Neural progenitor cell (in vitro differentiated cells): ENCODE measurements at regions not wholly inside any gene's neighbourhood (a gene's known extent, or its start where the extent isn't known, plus 50 kb on each side); places are given as distances from the start of the nearest gene placed in this dataset.
A peak's percentile ranks its signal among the peaks of the same experiment; 100 is the strongest.

Experiments
- DNase-seq: peaks from one replicate; pipeline ENCODE4 v3.0.0-alpha.2; 2016; ENCODE audit warnings: low spot score
- H2AFZ ChIP-seq: fragments of 200-600 bp; sonication (generic); replicated peaks from 2 replicates; pipeline ENCODE4 v1.6.1; 2016; ENCODE audit warnings: antibody characterized with exemption
- H3F3A ChIP-seq: fragments of 200-600 bp; sonication (generic); 2 replicates; pipeline ENCODE4 v1.6.1; 2016; ENCODE audit warnings: antibody characterized with exemption, low read depth
- H3K27ac ChIP-seq: fragments of 200-600 bp; sonication (generic); 2 replicates; pipeline ENCODE4 v1.5.1; 2016; ENCODE audit warnings: mild to moderate bottlenecking
- H3K27me3 ChIP-seq: fragments of 200-600 bp; sonication (generic); 2 replicates; pipeline ENCODE4 v1.6.1; 2016; ENCODE audit warnings: mild to moderate bottlenecking, moderate library complexity
- H3K36me3 ChIP-seq: fragments of 200-600 bp; sonication (generic); 2 replicates; pipeline ENCODE4 v1.5.1; 2016
- H3K4me1 ChIP-seq: fragments of 200-600 bp; sonication (generic); 2 replicates; pipeline ENCODE4 v1.6.1; 2016; ENCODE audit warnings: mixed run types
- H3K4me2 ChIP-seq: fragments of 200-600 bp; sonication (generic); 2 replicates; pipeline ENCODE4 v1.6.1; 2016
- H3K4me3 ChIP-seq: fragments of 200-600 bp; sonication (generic); 2 replicates; pipeline ENCODE4 v1.5.1; 2016
- H3K79me2 ChIP-seq: fragments of 200-600 bp; sonication (generic); 2 replicates; pipeline ENCODE4 v1.6.1; 2016; ENCODE audit warnings: low read depth
- H3K9ac ChIP-seq: fragments of 200-600 bp; sonication (generic); 2 replicates; pipeline ENCODE4 v1.6.1; 2016
- H3K9me3 ChIP-seq: fragments of 200-600 bp; sonication (generic); 2 replicates; pipeline ENCODE4 v1.5.1; 2016; ENCODE audit warnings: low read depth
- H4K20me1 ChIP-seq: fragments of 200-600 bp; sonication (generic); 2 replicates; pipeline ENCODE4 v1.6.1; 2016; ENCODE audit warnings: low read depth
- H3K27ac Mint-ChIP-seq: 3 replicates; pipeline ENCODE4 v1.8.0; 2021; ENCODE audit warnings: mixed read lengths
- H3K27me3 Mint-ChIP-seq: 2 replicates; pipeline ENCODE4 v1.8.0; 2022; ENCODE audit warnings: low read depth, mild to moderate bottlenecking, inconsistent platforms, moderate library complexity, mixed read lengths; ENCODE audit not compliant: insufficient read depth
- H3K36me3 Mint-ChIP-seq: 3 replicates; pipeline ENCODE4 v1.8.0; 2021; ENCODE audit warnings: mixed read lengths
- H3K4me1 Mint-ChIP-seq: 3 replicates; pipeline ENCODE4 v1.8.0; 2021; ENCODE audit warnings: mixed read lengths
- H3K4me3 Mint-ChIP-seq: 3 replicates; pipeline ENCODE4 v1.8.0; 2021; ENCODE audit warnings: mild to moderate bottlenecking, moderate library complexity, mixed read lengths
- H3K9me3 Mint-ChIP-seq: 3 replicates; pipeline ENCODE4 v1.8.0; 2020; ENCODE audit warnings: mixed read lengths
- CTCF ChIP-seq: fragments of 200-600 bp; sonication (generic); IDR thresholded peaks from 2 replicates; pipeline ENCODE4 v1.5.1; 2017; ENCODE audit warnings: antibody characterized with exemption, mild to moderate bottlenecking
- EZH2 ChIP-seq: fragments of 200-600 bp; sonication (generic); IDR thresholded peaks from 2 replicates; pipeline ENCODE4 v1.6.1; 2017; ENCODE audit warnings: antibody characterized with exemption, mild to moderate bottlenecking, moderate library complexity
- EZH2phosphoT487 ChIP-seq: fragments of 200-600 bp; sonication (generic); IDR thresholded peaks from 2 replicates; pipeline ENCODE4 v1.6.1; 2017; ENCODE audit warnings: antibody characterized with exemption

- Mint-ChIP-seq H3K4me3 (no peak overlapping the region), H3K27ac (peak overlapping the region; percentile 66), H3K27me3 (peaks cover 8% of the 10 kb centered on the region), H3K9me3 (no peaks in the 10 kb centered on the region), H3K36me3 (no peaks in the 10 kb centered on the region), H3K4me1 (peaks cover 37% of the 10 kb centered on the region)
- H3F3A ChIP-seq = no peaks in the 10 kb centered on the region
- no peak overlapping the region for H3K27ac ChIP-seq
- H3K79me2 ChIP-seq = no peaks in the 10 kb centered on the region
- no peak overlapping the region for H3K9ac ChIP-seq
- TF ChIP-seq CTCF (no peak), EZH2 (no peak), EZH2phosphoT487 (no peak)
- no peaks in the 10 kb centered on the region for H3K9me3 ChIP-seq
- peaks cover 7% of the 10 kb centered on the region for H3K4me1 ChIP-seq
- no peak overlapping the region for H3K4me3 ChIP-seq
- H3K36me3 ChIP-seq = no peaks in the 10 kb centered on the region
- no peak overlapping the region for H2AFZ ChIP-seq
- H3K27me3 ChIP-seq = peaks cover 41% of the 10 kb centered on the region
- no peak overlapping the region for H3K4me2 ChIP-seq
- no peaks in the 10 kb centered on the region for H4K20me1 ChIP-seq
- no peak for DNase-seq
Measured at GRCh38 chr14:101071493-101071906, 168.0 kb upstream of the RTL1 start.

DNA sequence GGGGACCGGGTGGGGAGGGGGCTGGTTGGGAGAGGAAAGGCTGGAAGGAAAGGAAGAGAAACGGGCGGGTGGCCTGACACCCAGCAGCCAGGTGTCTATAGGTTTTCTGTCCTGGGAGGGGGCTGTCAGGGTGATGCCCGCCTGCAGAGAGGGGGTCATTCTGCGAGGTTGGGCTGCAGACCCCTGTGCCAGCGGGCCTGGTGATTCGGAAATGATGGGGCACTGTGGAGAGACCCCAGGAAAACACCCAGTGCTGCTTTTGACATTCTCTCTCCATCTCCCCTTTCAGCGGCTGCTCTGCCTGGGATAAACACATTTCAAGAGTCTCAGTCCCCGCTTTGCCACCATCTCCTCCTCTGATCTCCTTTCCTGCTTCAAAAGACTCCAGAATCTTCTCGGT is 168.5 kb upstream of the RTL1 start:
- Histone ChIP-seq H3F3A (no peaks in the 10 kb centered on the region), H2AFZ (no peak overlapping the region), H3K27me3 (peaks cover 46% of the 10 kb centered on the region), H3K4me2 (no peak overlapping the region), H3K27ac (no peak overlapping the region), H3K9ac (no peak overlapping the region), H3K9me3 (no peaks in the 10 kb centered on the region), H3K4me3 (no peak overlapping the region), H4K20me1 (no peaks in the 10 kb centered on the region), H3K36me3 (no peaks in the 10 kb centered on the region), H3K79me2 (no peaks in the 10 kb centered on the region), H3K4me1 (peaks cover 9% of the 10 kb centered on the region)
- Mint-ChIP-seq H3K9me3 (no peaks in the 10 kb centered on the region), H3K27me3 (peaks cover 10% of the 10 kb centered on the region), H3K4me1 (peaks cover 42% of the 10 kb centered on the region), H3K27ac (peak overlapping the region; percentile 66), H3K36me3 (no peaks in the 10 kb centered on the region), H3K4me3 (no peak overlapping the region)
- TF ChIP-seq EZH2 = no peak
- no peak for TF ChIP-seq EZH2phosphoT487
- no peak for TF ChIP-seq CTCF
- DNase-seq = no peak

- Histone ChIP-seq H2AFZ (no peak overlapping the region), H4K20me1 (no peaks in the 10 kb centered on the region), H3K4me2 (no peak overlapping the region), H3K9ac (no peak overlapping the region), H3K4me1 (peaks cover 14% of the 10 kb centered on the region), H3K27ac (no peak overlapping the region), H3F3A (no peaks in the 10 kb centered on the region), H3K36me3 (no peaks in the 10 kb centered on the region), H3K4me3 (no peak overlapping the region), H3K27me3 (peaks cover 51% of the 10 kb centered on the region), H3K9me3 (no peaks in the 10 kb centered on the region), H3K79me2 (no peaks in the 10 kb centered on the region)
- Mint-ChIP-seq H3K27me3 (peaks cover 10% of the 10 kb centered on the region), H3K4me3 (no peak overlapping the region), H3K4me1 (peaks cover 44% of the 10 kb centered on the region), H3K9me3 (no peaks in the 10 kb centered on the region), H3K27ac (no peak overlapping the region), H3K36me3 (no peaks in the 10 kb centered on the region)
- TF ChIP-seq EZH2 (no peak), EZH2phosphoT487 (no peak), CTCF (no peak)
- DNase-seq = no peak
Measured at GRCh38 chr14:101072531-101072930, 169.0 kb upstream of the RTL1 start.
